ENCODE measurements at regions not wholly inside any gene's neighbourhood (a gene's known extent, or its start where the extent isn't known, plus 50 kb on each side); places are given as distances from the start of the nearest gene placed in this dataset.

DNA sequence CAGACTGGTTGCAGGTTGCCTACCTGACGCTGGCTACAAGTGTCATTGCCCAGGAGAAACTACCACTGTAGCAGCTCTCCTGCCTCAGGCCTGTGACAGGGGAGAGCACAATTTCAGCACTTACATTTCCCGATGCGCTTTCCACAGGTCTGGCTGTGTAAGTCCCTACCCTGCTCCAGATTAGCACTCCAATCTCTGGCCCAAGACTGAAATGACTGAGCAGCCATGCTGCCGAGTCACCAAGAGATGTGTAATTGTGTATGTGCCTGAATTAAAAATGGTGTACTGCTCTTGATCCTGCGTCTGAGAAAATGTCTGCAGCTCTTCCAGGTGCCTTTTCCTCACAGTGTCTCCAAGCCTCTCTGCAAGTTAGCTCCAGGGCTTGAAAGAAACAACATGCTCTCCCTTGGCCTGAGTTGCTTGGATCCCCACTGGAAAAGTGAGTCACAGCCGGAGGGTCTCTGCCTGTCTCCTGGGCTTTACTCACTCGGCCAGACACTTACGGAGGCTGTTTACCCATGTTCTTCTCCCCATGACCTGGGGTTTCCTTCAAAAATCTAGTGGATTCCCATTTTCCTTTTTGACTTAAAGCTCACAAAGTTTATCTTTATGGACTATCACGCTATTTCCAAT lies 1001.7 kb upstream of the KCND2 start:
- TF ChIP-seq CTCF (conservative IDR thresholded peaks at IDR 0.05) = no peak
- TF ChIP-seq EZH2 (IDR thresholded peaks at IDR 0.05; ENCODE audit: low read depth) = no peak
